Fibroblast of lung (primary cell): ENCODE measurements at regions not wholly inside any gene's neighbourhood (a gene's known extent, or its start where the extent isn't known, plus 50 kb on each side); places are given as distances from the start of the nearest gene placed in this dataset.

Experiments used
- EZH2 ChIP-seq: IDR thresholded peaks from 2 replicates; pipeline ENCODE4 v1.5.1; 2012; ENCODE audit warnings: low read length, control low read depth, mild to moderate bottlenecking; ENCODE audit errors: missing control alignments
- TF ChIP-seq, protein P1 (sequence below), 2 donors: IDR thresholded peaks in 1 of 2; conservative IDR thresholded peaks in 1 of 2; 1 replicate in 1 of 2; 2 replicates in 1 of 2; pipeline ENCODE4 v1.5.1; 2011 to 2012; ENCODE audit warnings: low read length in 2 of 2, control low read depth in 1 of 2, inconsistent platforms in 1 of 2, low read depth in 1 of 2, mild to moderate bottlenecking in 1 of 2

GRCh38 chr12:58104351-58104755 is 163.0 kb downstream of the ATP23 start:
- TF ChIP-seq, protein P1, sequence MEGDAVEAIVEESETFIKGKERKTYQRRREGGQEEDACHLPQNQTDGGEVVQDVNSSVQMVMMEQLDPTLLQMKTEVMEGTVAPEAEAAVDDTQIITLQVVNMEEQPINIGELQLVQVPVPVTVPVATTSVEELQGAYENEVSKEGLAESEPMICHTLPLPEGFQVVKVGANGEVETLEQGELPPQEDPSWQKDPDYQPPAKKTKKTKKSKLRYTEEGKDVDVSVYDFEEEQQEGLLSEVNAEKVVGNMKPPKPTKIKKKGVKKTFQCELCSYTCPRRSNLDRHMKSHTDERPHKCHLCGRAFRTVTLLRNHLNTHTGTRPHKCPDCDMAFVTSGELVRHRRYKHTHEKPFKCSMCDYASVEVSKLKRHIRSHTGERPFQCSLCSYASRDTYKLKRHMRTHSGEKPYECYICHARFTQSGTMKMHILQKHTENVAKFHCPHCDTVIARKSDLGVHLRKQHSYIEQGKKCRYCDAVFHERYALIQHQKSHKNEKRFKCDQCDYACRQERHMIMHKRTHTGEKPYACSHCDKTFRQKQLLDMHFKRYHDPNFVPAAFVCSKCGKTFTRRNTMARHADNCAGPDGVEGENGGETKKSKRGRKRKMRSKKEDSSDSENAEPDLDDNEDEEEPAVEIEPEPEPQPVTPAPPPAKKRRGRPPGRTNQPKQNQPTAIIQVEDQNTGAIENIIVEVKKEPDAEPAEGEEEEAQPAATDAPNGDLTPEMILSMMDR (conservative IDR thresholded peaks at IDR 0.05 in 1 of 2, IDR thresholded peaks at IDR 0.05 in 1 of 2; ENCODE audit: low read depth in 1 of 2, low read length in 2 of 2), result no peak
- TF ChIP-seq EZH2, result no peak
